Tibial artery (tissue), 4 donors: ENCODE measurements at regions not wholly inside any gene's neighbourhood (a gene's known extent, or its start where the extent isn't known, plus 50 kb on each side); places are given as distances from the start of the nearest gene placed in this dataset.

ENCODE experiments used
- DNase-seq, 2 donors: peaks; one replicate each; pipeline ENCODE4 v3.0.0-alpha.2; 2019
- H3K27ac ChIP-seq, 2 donors: fragments of 200-600 bp; sonication (generic) in 1 of 2; 1 replicate in 1 of 2; 2 replicates in 1 of 2; pipeline ENCODE4 v1.5.1; 2018 to 2019; ENCODE audit warnings: mild to moderate bottlenecking in 1 of 2
- H3K27me3 ChIP-seq, 2 donors: fragments of 200-600 bp; sonication (generic) in 1 of 2; one replicate each; pipeline versions ENCODE4 v1.5.1 to v1.6.0; 2016 to 2019
- H3K36me3 ChIP-seq, 3 donors: fragments of 200-600 bp; sonication (generic) in 2 of 3; one replicate each; pipeline ENCODE4 v1.5.1; 2016 to 2019; ENCODE audit warnings: mild to moderate bottlenecking in 2 of 3
- H3K4me1 ChIP-seq, 4 donors: fragments of 200-600 bp; sonication (generic) in 2 of 4; 1 replicate in 3 of 4; 2 replicates in 1 of 4; pipeline ENCODE4 v1.5.1; 2016 to 2019
- H3K4me3 ChIP-seq, 2 donors: fragments of 200-600 bp; sonication (generic) in 1 of 2; 1 replicate in 1 of 2; 2 replicates in 1 of 2; pipeline ENCODE4 v1.5.1; 2018 to 2019; ENCODE audit warnings: mild to moderate bottlenecking in 2 of 2
- H3K9me3 ChIP-seq, 3 donors: fragments of 200-600 bp; sonication (generic) in 1 of 3; one replicate each; pipeline ENCODE4 v1.5.1; 2016 to 2019
- CTCF ChIP-seq, 2 experiments: fragments of 200-600 bp in 1 of 2; fragments of 450-650 bp in 1 of 2; IDR thresholded peaks; one replicate each; pipeline ENCODE4 v1.5.1; 2017 to 2019; ENCODE audit warnings: antibody characterized with exemption in 2 of 2, mild to moderate bottlenecking in 1 of 2, moderate library complexity in 1 of 2
- intact Hi-C: fragments of 100-400 bp; cut with DNase I; formaldehyde crosslinking; loops from one replicate; pipeline ENCODE4 v1.15.0; 2023; ENCODE audit warnings: low total_unique reads

GRCh38 chr4:171170671-171171070 is 642.5 kb upstream of the GALNTL6 start:
- no peak for DNase-seq
- intact Hi-C loops, result no loop called here
- H3K27ac ChIP-seq, result no peak overlapping the region
- H3K4me1 ChIP-seq, result no peaks in the 10 kb centered on the region
- TF ChIP-seq CTCF (IDR thresholded peaks at IDR 0.05), result no peak
- peaks cover 0 to 4% (median 0%) of the 10 kb centered on the region in 3 donors for H3K9me3 ChIP-seq
- H3K4me3 ChIP-seq, result no peak overlapping the region
- H3K27me3 ChIP-seq, result no peaks in the 10 kb centered on the region
- H3K36me3 ChIP-seq, result no peaks in the 10 kb centered on the region

- no peak overlapping the region for H3K4me3 ChIP-seq
- peaks cover 0 to 4% (median 0%) of the 10 kb centered on the region in 3 donors for H3K9me3 ChIP-seq
- no peaks in the 10 kb centered on the region for H3K27me3 ChIP-seq
- no peak for TF ChIP-seq CTCF (IDR thresholded peaks at IDR 0.05)
- H3K4me1 ChIP-seq, result no peaks in the 10 kb centered on the region
- intact Hi-C loops, result no loop called here
- DNase-seq, result no peak
- no peak overlapping the region for H3K27ac ChIP-seq
- no peaks in the 10 kb centered on the region for H3K36me3 ChIP-seq
Measured at GRCh38 chr4:171169396-171169795, 643.8 kb upstream of the GALNTL6 start.

- H3K4me3 ChIP-seq, result no peak overlapping the region
- H3K4me1 ChIP-seq, result no peaks in the 10 kb centered on the region
- no peak for TF ChIP-seq CTCF (IDR thresholded peaks at IDR 0.05)
- no peak overlapping the region for H3K27ac ChIP-seq
- intact Hi-C loops, result no loop called here
- no peak for DNase-seq
- no peaks in the 10 kb centered on the region for H3K27me3 ChIP-seq
- H3K9me3 ChIP-seq, result no peaks in the 10 kb centered on the region
- H3K36me3 ChIP-seq, result no peaks in the 10 kb centered on the region
Measured at GRCh38 chr4:171162478-171162877, 650.7 kb upstream of the GALNTL6 start.

- no peak overlapping the region for H3K27ac ChIP-seq
- no peaks in the 10 kb centered on the region for H3K4me1 ChIP-seq
- H3K36me3 ChIP-seq, result no peaks in the 10 kb centered on the region
- no peaks in the 10 kb centered on the region for H3K9me3 ChIP-seq
- TF ChIP-seq CTCF (IDR thresholded peaks at IDR 0.05), result no peak
- DNase-seq, result no peak
- intact Hi-C loops, result no loop called here
- no peak overlapping the region for H3K4me3 ChIP-seq
- no peaks in the 10 kb centered on the region for H3K27me3 ChIP-seq
Measured at GRCh38 chr4:171157462-171158082, 655.6 kb upstream of the GALNTL6 start.

DNA sequence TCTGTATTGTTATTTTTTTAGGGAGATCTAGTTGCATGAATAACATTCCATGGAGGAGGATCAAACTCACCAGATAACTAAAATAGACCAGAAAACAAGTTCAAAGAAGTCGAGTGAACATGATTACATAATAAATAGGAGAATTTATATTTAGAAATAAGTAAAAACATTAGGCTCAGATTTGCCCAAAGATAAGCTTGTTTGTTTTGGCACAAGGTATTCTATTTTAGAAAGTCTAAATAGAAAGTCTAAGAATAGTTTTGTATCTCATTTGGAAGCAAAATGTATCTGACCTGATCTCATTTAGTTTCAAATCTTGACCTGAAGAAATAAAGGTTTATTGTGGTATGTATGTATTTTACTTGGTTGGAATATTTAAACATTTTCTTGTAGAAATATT is 670.6 kb upstream of the GALNTL6 start:
- no peak overlapping the region for H3K27ac ChIP-seq
- no peak for DNase-seq
- no peaks in the 10 kb centered on the region for H3K27me3 ChIP-seq
- H3K4me1 ChIP-seq, result peaks cover 0 to 18% (median 7%) of the 10 kb centered on the region in 4 donors
- no peaks in the 10 kb centered on the region for H3K36me3 ChIP-seq
- intact Hi-C loops, result no loop called here
- no peak overlapping the region for H3K4me3 ChIP-seq
- H3K9me3 ChIP-seq, result no peaks in the 10 kb centered on the region
- no peak for TF ChIP-seq CTCF (IDR thresholded peaks at IDR 0.05)

DNA sequence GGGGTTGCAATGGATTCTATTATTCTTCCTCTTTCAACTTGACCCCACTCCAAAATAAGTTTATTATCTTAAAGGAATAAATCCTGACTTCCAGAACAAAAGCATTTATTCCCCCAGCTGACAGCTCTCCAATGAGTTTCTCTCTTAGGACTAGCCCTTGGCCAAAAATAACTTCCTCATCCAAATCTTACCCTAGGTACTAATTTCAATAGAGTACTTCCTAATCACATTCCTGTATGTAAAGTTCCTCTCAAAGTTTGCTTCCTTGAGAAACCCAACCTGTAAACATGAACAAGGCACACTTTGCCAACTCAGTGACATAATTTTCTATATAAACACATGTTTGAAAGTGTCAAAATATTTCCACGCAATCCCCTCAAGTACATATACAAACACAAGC is 671.2 kb upstream of the GALNTL6 start:
- no peak for TF ChIP-seq CTCF (IDR thresholded peaks at IDR 0.05)

More for the DNA sequence above, 671.2 kb upstream of the GALNTL6 start:
- intact Hi-C loops, result no loop called here
- H3K27ac ChIP-seq, result no peak overlapping the region
- no peak for DNase-seq
- H3K36me3 ChIP-seq, result no peaks in the 10 kb centered on the region
- H3K27me3 ChIP-seq, result no peaks in the 10 kb centered on the region
- no peak overlapping the region for H3K4me3 ChIP-seq
- H3K9me3 ChIP-seq, result no peaks in the 10 kb centered on the region
- peaks cover 0 to 18% (median 7%) of the 10 kb centered on the region in 4 donors for H3K4me1 ChIP-seq
